Tibial nerve (tissue), 4 donors: ENCODE measurements at regions not wholly inside any gene's neighbourhood (a gene's known extent, or its start where the extent isn't known, plus 50 kb on each side); places are given as distances from the start of the nearest gene placed in this dataset.

Experiments
- DNase-seq, 2 donors: peaks; one replicate each; pipeline ENCODE4 v3.0.0-alpha.2; 2019; ENCODE audit warnings: low spot score in 2 of 2
- H3K27ac ChIP-seq, 4 donors: fragments of 200-600 bp; sonication (generic) in 3 of 4; one replicate each; pipeline ENCODE4 v1.5.1; 2017 to 2019; ENCODE audit warnings: mild to moderate bottlenecking in 1 of 4
- H3K27me3 ChIP-seq, 2 donors: fragments of 200-600 bp; sonication (generic) in 1 of 2; one replicate each; pipeline versions ENCODE4 v1.5.1 to v1.6.0; 2017 to 2019
- H3K36me3 ChIP-seq, 3 donors: fragments of 200-600 bp; sonication (generic); one replicate each; pipeline ENCODE4 v1.5.1; 2018 to 2019
- H3K4me1 ChIP-seq, 4 donors: fragments of 200-600 bp; sonication (generic) in 3 of 4; one replicate each; pipeline ENCODE4 v1.5.1; 2017 to 2019
- H3K4me3 ChIP-seq, 4 donors: fragments of 200-600 bp; sonication (generic) in 3 of 4; one replicate each; pipeline ENCODE4 v1.5.1; 2017 to 2019; ENCODE audit warnings: mild to moderate bottlenecking in 1 of 4, moderate library complexity in 1 of 4
- H3K9me3 ChIP-seq, 4 donors: fragments of 200-600 bp; sonication (generic) in 3 of 4; one replicate each; pipeline ENCODE4 v1.5.1; 2017 to 2019
- EP300 ChIP-seq, 2 donors: sonication (generic); formaldehyde crosslinking; IDR thresholded peaks; one replicate each; pipeline ENCODE4 v1.6.1; 2017; ENCODE audit warnings: antibody characterized with exemption in 2 of 2, mild to moderate bottlenecking in 1 of 2
- POLR2A ChIP-seq, 2 donors: fragments of 450-650 bp; IDR thresholded peaks; one replicate each; pipeline ENCODE4 v1.6.1; 2017; ENCODE audit warnings: antibody characterized with exemption in 2 of 2, mild to moderate bottlenecking in 2 of 2, moderate library complexity in 2 of 2
- WGBS, 2 donors: methylation state at CpG; one replicate each; pipeline ENCODE4 v1.1.5; 2018; 5-methylcytosine and 5-hydroxymethylcytosine counted together
- TF ChIP-seq, protein P1 (sequence below), 5 experiments: fragments of 200-600 bp in 3 of 5; fragments of 450-650 bp in 2 of 5; sonication (generic) in 3 of 5; IDR thresholded peaks; one replicate each; pipeline ENCODE4 v1.5.1; 2016 to 2019; ENCODE audit warnings: antibody characterized with exemption in 5 of 5, mild to moderate bottlenecking in 3 of 5, moderate library complexity in 2 of 5

GRCh38 chr3:104715972-104716371 lies 650.7 kb upstream of the ALCAM start:
- no peak overlapping the region for H3K4me3 ChIP-seq
- WGBS, 2 donors = 88 to 94% methylated on average over 1 of the region's 1 CpG
- H3K36me3 ChIP-seq = no peaks in the 10 kb centered on the region
- no peaks in the 10 kb centered on the region for H3K27me3 ChIP-seq
- TF ChIP-seq EP300 (IDR thresholded peaks at IDR 0.05) = no peak
- no peak for TF ChIP-seq POLR2A (IDR thresholded peaks at IDR 0.05)
- TF ChIP-seq, protein P1, sequence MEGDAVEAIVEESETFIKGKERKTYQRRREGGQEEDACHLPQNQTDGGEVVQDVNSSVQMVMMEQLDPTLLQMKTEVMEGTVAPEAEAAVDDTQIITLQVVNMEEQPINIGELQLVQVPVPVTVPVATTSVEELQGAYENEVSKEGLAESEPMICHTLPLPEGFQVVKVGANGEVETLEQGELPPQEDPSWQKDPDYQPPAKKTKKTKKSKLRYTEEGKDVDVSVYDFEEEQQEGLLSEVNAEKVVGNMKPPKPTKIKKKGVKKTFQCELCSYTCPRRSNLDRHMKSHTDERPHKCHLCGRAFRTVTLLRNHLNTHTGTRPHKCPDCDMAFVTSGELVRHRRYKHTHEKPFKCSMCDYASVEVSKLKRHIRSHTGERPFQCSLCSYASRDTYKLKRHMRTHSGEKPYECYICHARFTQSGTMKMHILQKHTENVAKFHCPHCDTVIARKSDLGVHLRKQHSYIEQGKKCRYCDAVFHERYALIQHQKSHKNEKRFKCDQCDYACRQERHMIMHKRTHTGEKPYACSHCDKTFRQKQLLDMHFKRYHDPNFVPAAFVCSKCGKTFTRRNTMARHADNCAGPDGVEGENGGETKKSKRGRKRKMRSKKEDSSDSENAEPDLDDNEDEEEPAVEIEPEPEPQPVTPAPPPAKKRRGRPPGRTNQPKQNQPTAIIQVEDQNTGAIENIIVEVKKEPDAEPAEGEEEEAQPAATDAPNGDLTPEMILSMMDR (IDR thresholded peaks at IDR 0.05) = no peak
- H3K9me3 ChIP-seq = no peaks in the 10 kb centered on the region
- DNase-seq = no peak
- no peak overlapping the region for H3K27ac ChIP-seq
- H3K4me1 ChIP-seq = no peaks in the 10 kb centered on the region

- H3K4me3 ChIP-seq = no peak overlapping the region
- H3K27me3 ChIP-seq = no peaks in the 10 kb centered on the region
- H3K9me3 ChIP-seq = no peaks in the 10 kb centered on the region
- DNase-seq = no peak
- H3K36me3 ChIP-seq = no peaks in the 10 kb centered on the region
- TF ChIP-seq EP300 (IDR thresholded peaks at IDR 0.05) (no peak), POLR2A (IDR thresholded peaks at IDR 0.05) (no peak)
- no peaks in the 10 kb centered on the region for H3K4me1 ChIP-seq
- H3K27ac ChIP-seq = no peak overlapping the region
- 63 to 96% methylated on average over 3 of the region's 3 CpGs for WGBS, 2 donors
These were observed 648.9 kb upstream of the ALCAM start for GRCh38 chr3:104717828-104718196.

DNA sequence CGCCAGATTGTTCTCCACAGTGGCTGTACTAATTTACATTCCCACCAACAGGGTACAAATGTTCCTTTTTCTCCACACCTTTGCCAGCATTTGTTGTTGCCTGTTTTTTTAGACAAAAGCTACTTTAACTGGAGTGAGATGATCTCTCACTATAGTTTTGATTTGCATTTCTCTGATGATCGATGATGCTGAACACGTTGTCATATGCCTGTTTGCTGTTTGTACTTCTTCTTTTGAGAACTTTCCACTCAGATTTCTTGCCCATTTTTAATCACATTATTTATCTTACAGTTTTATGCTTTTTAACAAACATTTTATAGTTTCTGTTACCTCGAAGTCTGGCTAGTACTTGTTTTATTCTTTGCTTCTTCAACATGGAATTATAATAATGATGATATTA lies 643.7 kb upstream of the ALCAM start:
- 87 to 88% methylated on average over 4 of the region's 4 CpGs for WGBS, 2 donors
- Histone ChIP-seq H3K36me3 (no peaks in the 10 kb centered on the region), H3K4me1 (no peaks in the 10 kb centered on the region), H3K27ac (no peak overlapping the region), H3K9me3 (no peaks in the 10 kb centered on the region), H3K27me3 (no peaks in the 10 kb centered on the region), H3K4me3 (no peak overlapping the region)
- DNase-seq = no peak
- TF ChIP-seq EP300 (IDR thresholded peaks at IDR 0.05) = no peak

DNA sequence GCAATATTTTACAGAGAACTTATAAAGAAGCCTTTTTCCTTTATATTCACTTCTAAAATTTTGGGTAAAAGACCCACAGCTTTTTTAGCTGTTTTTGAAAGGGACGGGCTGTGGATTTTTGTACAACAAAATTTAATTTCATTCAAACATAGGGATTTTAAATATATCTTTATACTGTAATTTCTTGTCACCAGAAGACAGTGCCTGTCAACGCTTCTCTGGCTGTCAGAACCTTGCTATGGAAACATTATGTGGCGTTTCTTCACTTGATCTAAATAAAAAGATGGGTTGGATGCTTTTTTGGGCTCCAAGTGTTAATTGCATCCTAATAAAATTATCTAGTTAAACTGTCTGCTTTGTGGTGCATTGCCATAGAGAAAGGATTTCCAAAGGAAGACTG lies 635.6 kb upstream of the ALCAM start:
- Histone ChIP-seq H3K9me3 (no peaks in the 10 kb centered on the region), H3K36me3 (no peaks in the 10 kb centered on the region), H3K4me1 (no peaks in the 10 kb centered on the region), H3K27me3 (no peaks in the 10 kb centered on the region), H3K4me3 (no peak overlapping the region), H3K27ac (no peak overlapping the region)
- DNase-seq = no peak
- TF ChIP-seq, protein P1 (IDR thresholded peaks at IDR 0.05) = no peak
- TF ChIP-seq EP300 (IDR thresholded peaks at IDR 0.05) (no peak), POLR2A (IDR thresholded peaks at IDR 0.05) (no peak)
- WGBS, 2 donors = 72 to 87% methylated on average over 3 of the region's 3 CpGs

DNA sequence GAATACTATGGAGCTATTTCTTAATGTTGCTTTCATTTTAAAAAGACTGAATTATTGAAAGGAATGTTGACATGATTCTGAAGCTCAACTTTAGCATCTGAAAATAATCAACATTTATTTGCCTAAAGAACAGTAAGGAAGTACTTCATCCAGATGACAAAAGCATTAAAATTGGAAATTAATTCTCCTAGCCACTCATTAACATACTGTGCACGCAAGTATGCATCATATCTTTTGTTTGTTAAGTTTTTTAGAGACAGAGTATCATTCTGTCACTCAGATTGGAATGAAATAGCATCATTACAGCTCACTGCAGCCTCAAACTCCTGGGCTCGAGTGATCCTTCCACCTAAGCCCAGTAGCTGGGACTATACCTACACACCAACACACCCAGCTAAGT lies 632.1 kb upstream of the ALCAM start:
- H3K27me3 ChIP-seq = no peaks in the 10 kb centered on the region
- H3K36me3 ChIP-seq = no peaks in the 10 kb centered on the region
- H3K4me3 ChIP-seq = no peak overlapping the region
- no peaks in the 10 kb centered on the region for H3K9me3 ChIP-seq
- TF ChIP-seq, protein P1 (IDR thresholded peaks at IDR 0.05) = no peak
- no peak for TF ChIP-seq POLR2A (IDR thresholded peaks at IDR 0.05)
- no peak for TF ChIP-seq EP300 (IDR thresholded peaks at IDR 0.05)
- H3K27ac ChIP-seq = no peak overlapping the region
- no peak for DNase-seq
- H3K4me1 ChIP-seq = no peaks in the 10 kb centered on the region
- 82 to 86% methylated on average over 2 of the region's 2 CpGs for WGBS, 2 donors

- H3K4me3 ChIP-seq = no peak overlapping the region
- TF ChIP-seq, protein P1 (IDR thresholded peaks at IDR 0.05) = no peak
- TF ChIP-seq POLR2A (IDR thresholded peaks at IDR 0.05) (no peak), EP300 (IDR thresholded peaks at IDR 0.05) (no peak)
- H3K27me3 ChIP-seq = no peaks in the 10 kb centered on the region
- no peaks in the 10 kb centered on the region for H3K4me1 ChIP-seq
- no peaks in the 10 kb centered on the region for H3K9me3 ChIP-seq
- no peak for DNase-seq
- WGBS, 2 donors = 54 to 73% methylated on average over 1 of the region's 1 CpG
- H3K36me3 ChIP-seq = no peaks in the 10 kb centered on the region
- H3K27ac ChIP-seq = no peak overlapping the region
These were observed 631.0 kb upstream of the ALCAM start for GRCh38 chr3:104735691-104736090.
